ENCODE measurements at regions not wholly inside any gene's neighbourhood (a gene's known extent, or its start where the extent isn't known, plus 50 kb on each side); places are given as distances from the start of the nearest gene placed in this dataset.

DNA sequence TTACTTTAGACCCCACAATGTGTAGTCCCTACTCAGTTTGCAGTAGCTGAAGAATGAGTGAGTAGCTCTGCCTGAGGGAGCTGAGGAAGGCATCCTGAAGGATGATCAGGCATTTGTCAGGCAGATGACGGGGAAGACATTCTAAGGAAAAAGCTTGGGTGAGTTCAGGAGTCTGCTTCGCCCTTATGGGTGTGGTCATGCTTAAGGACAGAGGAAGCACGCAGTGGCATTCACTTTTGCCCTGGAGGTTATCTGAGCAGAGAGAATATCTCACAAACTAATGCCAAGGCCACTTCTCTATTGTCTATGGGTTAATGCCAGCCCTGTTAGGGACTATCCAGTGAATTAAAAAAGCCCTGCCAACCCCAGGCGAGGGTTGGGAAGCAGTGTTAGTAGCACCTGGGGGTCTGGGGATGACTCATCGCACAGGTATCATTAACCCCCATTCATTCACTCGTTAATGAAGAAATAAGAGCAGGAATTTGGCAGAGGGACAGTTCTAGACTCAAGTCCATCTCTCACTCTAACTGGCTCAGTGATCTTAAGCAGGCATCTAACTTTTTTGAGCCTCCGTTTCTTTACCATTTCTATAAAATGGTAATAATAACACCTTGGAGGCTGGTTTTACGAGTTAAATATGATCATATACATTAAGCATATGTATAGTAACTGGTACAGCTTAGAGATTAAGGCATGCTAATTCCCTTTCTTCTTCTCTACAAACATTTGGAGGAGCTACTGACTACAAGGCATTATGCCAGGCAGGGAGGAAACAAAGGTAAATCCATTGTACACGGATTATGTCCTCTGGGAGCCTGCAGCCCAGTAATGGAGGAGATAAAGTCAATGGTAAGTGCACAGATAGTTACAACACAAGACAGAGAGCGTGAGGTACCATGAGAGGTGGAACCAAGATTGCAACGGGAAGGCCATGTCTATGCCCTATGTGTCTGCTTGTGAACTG is 93.2 kb upstream of the AKIRIN2 start:
- TF ChIP-seq, protein P1, sequence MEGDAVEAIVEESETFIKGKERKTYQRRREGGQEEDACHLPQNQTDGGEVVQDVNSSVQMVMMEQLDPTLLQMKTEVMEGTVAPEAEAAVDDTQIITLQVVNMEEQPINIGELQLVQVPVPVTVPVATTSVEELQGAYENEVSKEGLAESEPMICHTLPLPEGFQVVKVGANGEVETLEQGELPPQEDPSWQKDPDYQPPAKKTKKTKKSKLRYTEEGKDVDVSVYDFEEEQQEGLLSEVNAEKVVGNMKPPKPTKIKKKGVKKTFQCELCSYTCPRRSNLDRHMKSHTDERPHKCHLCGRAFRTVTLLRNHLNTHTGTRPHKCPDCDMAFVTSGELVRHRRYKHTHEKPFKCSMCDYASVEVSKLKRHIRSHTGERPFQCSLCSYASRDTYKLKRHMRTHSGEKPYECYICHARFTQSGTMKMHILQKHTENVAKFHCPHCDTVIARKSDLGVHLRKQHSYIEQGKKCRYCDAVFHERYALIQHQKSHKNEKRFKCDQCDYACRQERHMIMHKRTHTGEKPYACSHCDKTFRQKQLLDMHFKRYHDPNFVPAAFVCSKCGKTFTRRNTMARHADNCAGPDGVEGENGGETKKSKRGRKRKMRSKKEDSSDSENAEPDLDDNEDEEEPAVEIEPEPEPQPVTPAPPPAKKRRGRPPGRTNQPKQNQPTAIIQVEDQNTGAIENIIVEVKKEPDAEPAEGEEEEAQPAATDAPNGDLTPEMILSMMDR (IDR thresholded peaks at IDR 0.05), result no peak
- no peak for TF ChIP-seq POLR2A (IDR thresholded peaks at IDR 0.05)

Measured in body of pancreas (tissue), 4 donors.